ENCODE measurements at regions not wholly inside any gene's neighbourhood (a gene's known extent, or its start where the extent isn't known, plus 50 kb on each side); places are given as distances from the start of the nearest gene placed in this dataset.

- Histone ChIP-seq H2AK5ac (ENCODE audit: low read depth, low read length) (no peak overlapping the region), H3K9me3 (replicated peaks in 1 of 2; ENCODE audit: control insufficient read depth in 2 of 2, insufficient read depth in 1 of 2, low read depth in 1 of 2, low read length in 2 of 2) (no peaks in the 10 kb centered on the region), H3K14ac (ENCODE audit: low read length) (no peak overlapping the region), H2BK15ac (ENCODE audit: low read length) (no peak overlapping the region), H3K4me1 (ENCODE audit: control insufficient read depth in 2 of 2, insufficient read depth in 1 of 2, low read depth in 1 of 2, low read length in 2 of 2) (peaks cover 4 to 20% of the 10 kb centered on the region in 2 donors), H2BK12ac (ENCODE audit: low read length) (no peak overlapping the region), H2AFZ (ENCODE audit: low read length) (no peak overlapping the region), H2BK120ac (ENCODE audit: low read depth, low read length) (no peak overlapping the region), H3K27me3 (ENCODE audit: control insufficient read depth in 3 of 3, insufficient read depth in 3 of 3, low read depth in 1 of 3, low read length in 3 of 3) (peaks cover 0 to 88% (median 6%) of the 10 kb centered on the region in 3 experiments), H3K4ac (ENCODE audit: low read length) (no peak overlapping the region), H3K4me3 (ENCODE audit: low read length in 2 of 2) (no peak overlapping the region), H3K9ac (ENCODE audit: low read depth, low read length, poor library complexity) (no peak overlapping the region), H3K4me2 (ENCODE audit: insufficient read depth, low read length, poor library complexity, severe bottlenecking) (no peak overlapping the region), H4K91ac (ENCODE audit: low read depth, low read length, poor library complexity) (no peak overlapping the region), H3K18ac (ENCODE audit: low read length) (no peak overlapping the region), H3K79me1 (ENCODE audit: low read depth, low read length) (no peaks in the 10 kb centered on the region), H3K23ac (ENCODE audit: low read depth, low read length, poor library complexity) (no peak overlapping the region), H3K27ac (replicated peaks; ENCODE audit: low read length) (no peak overlapping the region), H4K8ac (ENCODE audit: low read depth, low read length) (no peak overlapping the region), H3K36me3 (replicated peaks in 1 of 2; ENCODE audit: control insufficient read depth in 2 of 2, insufficient read depth in 2 of 2, low read length in 2 of 2) (no peaks in the 10 kb centered on the region), H2BK5ac (ENCODE audit: low read length) (no peak overlapping the region)
- no peak for DNase-seq (ENCODE audit: low spot score)
- no CpG with 5 or more reads among the region's 4 CpGs for WGBS, 2 donors (ENCODE audit: extremely low coverage in 2 of 2, insufficient read length in 2 of 2, insufficient replicate concordance in 1 of 2)
These were observed 262.3 kb downstream of the SHQ1 start for GRCh38 chr3:72585966-72586365.

GRCh38 chr3:72584262-72584661 is 264.0 kb downstream of the SHQ1 start:
- no peak overlapping the region for H4K91ac ChIP-seq (ENCODE audit: low read depth, low read length, poor library complexity)
- H2AK5ac ChIP-seq (ENCODE audit: low read depth, low read length): no peak overlapping the region
- no peak overlapping the region for H3K4me2 ChIP-seq (ENCODE audit: insufficient read depth, low read length, poor library complexity, severe bottlenecking)
- peaks cover 0 to 12% of the 10 kb centered on the region in 2 donors for H3K4me1 ChIP-seq (ENCODE audit: control insufficient read depth in 2 of 2, insufficient read depth in 1 of 2, low read depth in 1 of 2, low read length in 2 of 2)
- H2BK15ac ChIP-seq (ENCODE audit: low read length): no peak overlapping the region
- no peaks in the 10 kb centered on the region for H3K79me1 ChIP-seq (ENCODE audit: low read depth, low read length)
- no peak overlapping the region for H3K9ac ChIP-seq (ENCODE audit: low read depth, low read length, poor library complexity)
- no peak overlapping the region for H2AFZ ChIP-seq (ENCODE audit: low read length)
- no peak overlapping the region for H3K18ac ChIP-seq (ENCODE audit: low read length)
- H3K27ac ChIP-seq (replicated peaks; ENCODE audit: low read length): no peak overlapping the region
- no peak for DNase-seq (ENCODE audit: low spot score)
- H3K14ac ChIP-seq (ENCODE audit: low read length): no peak overlapping the region
- whole genome bisulfite sequencing, 2 donors (ENCODE audit: extremely low coverage in 2 of 2, insufficient read length in 2 of 2, insufficient replicate concordance in 1 of 2): no CpG with 5 or more reads among the region's 2 CpGs
- H3K23ac ChIP-seq (ENCODE audit: low read depth, low read length, poor library complexity): no peak overlapping the region
- H2BK12ac ChIP-seq (ENCODE audit: low read length): no peak overlapping the region
- H3K36me3 ChIP-seq (replicated peaks in 1 of 2; ENCODE audit: control insufficient read depth in 2 of 2, insufficient read depth in 2 of 2, low read length in 2 of 2): no peaks in the 10 kb centered on the region
- peaks cover 0 to 96% (median 6%) of the 10 kb centered on the region in 3 experiments for H3K27me3 ChIP-seq (ENCODE audit: control insufficient read depth in 3 of 3, insufficient read depth in 3 of 3, low read depth in 1 of 3, low read length in 3 of 3)
- H3K9me3 ChIP-seq (replicated peaks in 1 of 2; ENCODE audit: control insufficient read depth in 2 of 2, insufficient read depth in 1 of 2, low read depth in 1 of 2, low read length in 2 of 2): no peaks in the 10 kb centered on the region
- no peak overlapping the region for H2BK5ac ChIP-seq (ENCODE audit: low read length)
- H4K8ac ChIP-seq (ENCODE audit: low read depth, low read length): no peak overlapping the region
- H2BK120ac ChIP-seq (ENCODE audit: low read depth, low read length): no peak overlapping the region
- no peak overlapping the region for H3K4me3 ChIP-seq (ENCODE audit: low read length in 2 of 2)
- H3K4ac ChIP-seq (ENCODE audit: low read length): no peak overlapping the region

GRCh38 chr3:72582963-72583362 is 265.3 kb downstream of the SHQ1 start:
- Histone ChIP-seq H2AFZ (ENCODE audit: low read length) (no peak overlapping the region), H4K91ac (ENCODE audit: low read depth, low read length, poor library complexity) (no peak overlapping the region), H3K4me1 (ENCODE audit: control insufficient read depth in 2 of 2, insufficient read depth in 1 of 2, low read depth in 1 of 2, low read length in 2 of 2) (peaks cover 0 to 12% of the 10 kb centered on the region in 2 donors), H2BK5ac (ENCODE audit: low read length) (no peak overlapping the region), H2BK15ac (ENCODE audit: low read length) (no peak overlapping the region), H4K8ac (ENCODE audit: low read depth, low read length) (no peak overlapping the region), H2BK120ac (ENCODE audit: low read depth, low read length) (no peak overlapping the region), H3K27ac (replicated peaks; ENCODE audit: low read length) (no peak overlapping the region), H3K36me3 (replicated peaks in 1 of 2; ENCODE audit: control insufficient read depth in 2 of 2, insufficient read depth in 2 of 2, low read length in 2 of 2) (no peaks in the 10 kb centered on the region), H3K23ac (ENCODE audit: low read depth, low read length, poor library complexity) (no peak overlapping the region), H3K27me3 (ENCODE audit: control insufficient read depth in 3 of 3, insufficient read depth in 3 of 3, low read depth in 1 of 3, low read length in 3 of 3) (peaks cover 0 to 96% (median 4%) of the 10 kb centered on the region in 3 experiments), H3K9me3 (replicated peaks in 1 of 2; ENCODE audit: control insufficient read depth in 2 of 2, insufficient read depth in 1 of 2, low read depth in 1 of 2, low read length in 2 of 2) (no peaks in the 10 kb centered on the region), H3K18ac (ENCODE audit: low read length) (no peak overlapping the region), H3K9ac (ENCODE audit: low read depth, low read length, poor library complexity) (no peak overlapping the region), H2AK5ac (ENCODE audit: low read depth, low read length) (no peak overlapping the region), H2BK12ac (ENCODE audit: low read length) (no peak overlapping the region), H3K14ac (ENCODE audit: low read length) (no peak overlapping the region), H3K79me1 (ENCODE audit: low read depth, low read length) (no peaks in the 10 kb centered on the region), H3K4ac (ENCODE audit: low read length) (no peak overlapping the region), H3K4me3 (ENCODE audit: low read length in 2 of 2) (no peak overlapping the region), H3K4me2 (ENCODE audit: insufficient read depth, low read length, poor library complexity, severe bottlenecking) (no peak overlapping the region)
- no CpG with 5 or more reads among the region's 7 CpGs for WGBS, 2 donors (ENCODE audit: extremely low coverage in 2 of 2, insufficient read length in 2 of 2, insufficient replicate concordance in 1 of 2)
- DNase-seq (ENCODE audit: low spot score): no peak

GRCh38 chr3:72582211-72582878 is 265.9 kb downstream of the SHQ1 start:
- H3K4me1 ChIP-seq (ENCODE audit: control insufficient read depth in 2 of 2, insufficient read depth in 1 of 2, low read depth in 1 of 2, low read length in 2 of 2): peaks cover 0 to 10% of the 10 kb centered on the region in 2 donors
- H3K14ac ChIP-seq (ENCODE audit: low read length): no peak overlapping the region
- H3K36me3 ChIP-seq (replicated peaks in 1 of 2; ENCODE audit: control insufficient read depth in 2 of 2, insufficient read depth in 2 of 2, low read length in 2 of 2): no peaks in the 10 kb centered on the region
- H3K18ac ChIP-seq (ENCODE audit: low read length): no peak overlapping the region
- H3K4ac ChIP-seq (ENCODE audit: low read length): no peak overlapping the region
- H2AFZ ChIP-seq (ENCODE audit: low read length): no peak overlapping the region
- H3K27me3 ChIP-seq (ENCODE audit: control insufficient read depth in 3 of 3, insufficient read depth in 3 of 3, low read depth in 1 of 3, low read length in 3 of 3): peaks cover 0 to 96% (median 4%) of the 10 kb centered on the region in 3 experiments
- no peak overlapping the region for H3K4me3 ChIP-seq (ENCODE audit: low read length in 2 of 2)
- no peak overlapping the region for H4K91ac ChIP-seq (ENCODE audit: low read depth, low read length, poor library complexity)
- H2BK12ac ChIP-seq (ENCODE audit: low read length): no peak overlapping the region
- no CpG with 5 or more reads among the region's 6 CpGs for WGBS, 2 donors (ENCODE audit: extremely low coverage in 2 of 2, insufficient read length in 2 of 2, insufficient replicate concordance in 1 of 2)
- no peaks in the 10 kb centered on the region for H3K9me3 ChIP-seq (replicated peaks in 1 of 2; ENCODE audit: control insufficient read depth in 2 of 2, insufficient read depth in 1 of 2, low read depth in 1 of 2, low read length in 2 of 2)
- H2BK5ac ChIP-seq (ENCODE audit: low read length): no peak overlapping the region
- no peak overlapping the region for H3K27ac ChIP-seq (replicated peaks; ENCODE audit: low read length)
- H2BK15ac ChIP-seq (ENCODE audit: low read length): no peak overlapping the region
- no peak overlapping the region for H2AK5ac ChIP-seq (ENCODE audit: low read depth, low read length)
- H3K79me1 ChIP-seq (ENCODE audit: low read depth, low read length): no peaks in the 10 kb centered on the region
- H3K9ac ChIP-seq (ENCODE audit: low read depth, low read length, poor library complexity): no peak overlapping the region
- no peak overlapping the region for H4K8ac ChIP-seq (ENCODE audit: low read depth, low read length)
- no peak for DNase-seq (ENCODE audit: low spot score)
- H3K4me2 ChIP-seq (ENCODE audit: insufficient read depth, low read length, poor library complexity, severe bottlenecking): no peak overlapping the region
- no peak overlapping the region for H3K23ac ChIP-seq (ENCODE audit: low read depth, low read length, poor library complexity)
- H2BK120ac ChIP-seq (ENCODE audit: low read depth, low read length): no peak overlapping the region

All from neuronal stem cell (in vitro differentiated cells).